ENCODE measurements at regions not wholly inside any gene's neighbourhood (a gene's known extent, or its start where the extent isn't known, plus 50 kb on each side); places are given as distances from the start of the nearest gene placed in this dataset.

DNA sequence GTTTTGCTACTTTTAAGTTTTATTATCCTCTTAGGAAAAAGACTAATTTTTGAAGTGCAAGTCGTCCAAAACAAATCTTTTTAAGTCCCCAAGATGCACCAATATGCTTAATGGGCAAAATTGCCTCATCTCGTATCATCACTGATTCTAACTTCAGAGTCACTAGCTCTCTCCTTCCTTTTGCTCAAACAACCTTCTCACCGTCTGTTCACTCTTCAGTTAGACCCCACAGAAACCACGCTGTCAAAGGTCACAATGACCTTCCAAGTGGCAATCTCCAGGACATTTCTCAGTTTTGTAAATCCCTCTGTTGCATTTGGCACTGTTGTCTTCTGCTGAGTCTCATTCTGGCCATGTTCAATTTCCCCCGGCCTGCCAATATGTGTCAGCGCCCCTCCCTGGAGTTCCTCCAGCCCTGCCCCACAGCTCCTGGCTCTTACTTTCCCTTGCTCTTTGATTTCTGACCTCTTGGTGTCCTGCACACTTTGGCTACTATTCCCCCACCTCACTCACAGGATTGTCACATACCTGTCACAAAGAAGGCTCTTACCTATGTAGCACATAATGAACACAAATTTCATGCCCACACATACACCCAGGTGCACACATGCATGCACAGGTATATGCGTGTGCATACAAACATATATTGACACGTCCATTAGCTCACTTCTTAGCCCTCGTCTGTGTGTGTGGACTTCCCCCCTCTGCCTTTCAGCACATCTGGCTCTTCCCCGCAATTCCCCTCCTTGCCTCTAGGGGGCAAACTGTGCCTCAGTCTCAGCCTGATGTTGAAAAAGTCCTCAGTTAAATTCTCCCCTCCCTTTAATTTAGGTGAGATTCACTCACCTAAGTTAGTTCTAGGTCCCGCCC lies 354.0 kb upstream of the DUSP10 start:
- H2AFZ ChIP-seq, result no peak overlapping the region
- no peaks in the 10 kb centered on the region for H3K27me3 ChIP-seq (ENCODE audit: insufficient read depth, low read depth)
- TF ChIP-seq, protein P1, sequence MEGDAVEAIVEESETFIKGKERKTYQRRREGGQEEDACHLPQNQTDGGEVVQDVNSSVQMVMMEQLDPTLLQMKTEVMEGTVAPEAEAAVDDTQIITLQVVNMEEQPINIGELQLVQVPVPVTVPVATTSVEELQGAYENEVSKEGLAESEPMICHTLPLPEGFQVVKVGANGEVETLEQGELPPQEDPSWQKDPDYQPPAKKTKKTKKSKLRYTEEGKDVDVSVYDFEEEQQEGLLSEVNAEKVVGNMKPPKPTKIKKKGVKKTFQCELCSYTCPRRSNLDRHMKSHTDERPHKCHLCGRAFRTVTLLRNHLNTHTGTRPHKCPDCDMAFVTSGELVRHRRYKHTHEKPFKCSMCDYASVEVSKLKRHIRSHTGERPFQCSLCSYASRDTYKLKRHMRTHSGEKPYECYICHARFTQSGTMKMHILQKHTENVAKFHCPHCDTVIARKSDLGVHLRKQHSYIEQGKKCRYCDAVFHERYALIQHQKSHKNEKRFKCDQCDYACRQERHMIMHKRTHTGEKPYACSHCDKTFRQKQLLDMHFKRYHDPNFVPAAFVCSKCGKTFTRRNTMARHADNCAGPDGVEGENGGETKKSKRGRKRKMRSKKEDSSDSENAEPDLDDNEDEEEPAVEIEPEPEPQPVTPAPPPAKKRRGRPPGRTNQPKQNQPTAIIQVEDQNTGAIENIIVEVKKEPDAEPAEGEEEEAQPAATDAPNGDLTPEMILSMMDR (conservative IDR thresholded peaks at IDR 0.05), result peak; percentile 84
- no peak for TF ChIP-seq EZH2 (IDR thresholded peaks at IDR 0.05; ENCODE audit: low read depth)
- no peaks in the 10 kb centered on the region for H4K20me1 ChIP-seq (ENCODE audit: insufficient read depth)
- no peak overlapping the region for H3K4me3 ChIP-seq
- H3K79me2 ChIP-seq (ENCODE audit: low read depth), result no peaks in the 10 kb centered on the region
- 0 out of 2 replicates have a peak, but pooled peaks cover 5% of the 10 kb centered on the region for H3K9me3 ChIP-seq (ENCODE audit: insufficient read depth, low read depth)
- peaks cover 12% of the 10 kb centered on the region for H3K4me1 ChIP-seq (replicated peaks; ENCODE audit: insufficient read depth)
- no peak overlapping the region for H3K27ac ChIP-seq
- no peak overlapping the region for H3K4me2 ChIP-seq
- no TSS peak for BruUV-seq (replicated peaks)
- intact Hi-C loops (cut with micrococcal nuclease; ENCODE audit: unreplicated experiment), result loop anchor here (1.0 to 5.0 kb wide), 2 partner anchors 139 to 618 kb away; no protein-coding TSS in a partner anchor
- CTCF ChIA-PET, result no interaction called here
- peak in 1 of 2 experiments; percentile 11 for DNase-seq
- POLR2A ChIA-PET (ENCODE audit: unreplicated experiment), result no interaction called here
- H3K9me2 ChIP-seq (ENCODE audit: insufficient read depth), result no peaks in the 10 kb centered on the region
- no peaks in the 10 kb centered on the region; the same call in 1 of the 2 replicates for H3F3A ChIP-seq (ENCODE audit: insufficient read depth, low read depth)
- no peaks in the 10 kb centered on the region for H3K36me3 ChIP-seq (ENCODE audit: low read depth)

GRCh38 chr1:222093518-222093917 lies 351.6 kb upstream of the DUSP10 start:
- no peaks in the 10 kb centered on the region for H3K27me3 ChIP-seq (ENCODE audit: insufficient read depth, low read depth)
- no peaks in the 10 kb centered on the region for H3K36me3 ChIP-seq (ENCODE audit: low read depth)
- H3K4me2 ChIP-seq, result no peak overlapping the region
- intact Hi-C loops (cut with micrococcal nuclease; ENCODE audit: unreplicated experiment), result no loop called here
- BruUV-seq (replicated peaks), result no TSS peak
- no peaks in the 10 kb centered on the region for H3K9me2 ChIP-seq (ENCODE audit: insufficient read depth)
- POLR2A ChIA-PET (ENCODE audit: unreplicated experiment), result no interaction called here
- H3K79me2 ChIP-seq (ENCODE audit: low read depth), result no peaks in the 10 kb centered on the region
- peaks cover 12% of the 10 kb centered on the region for H3K4me1 ChIP-seq (replicated peaks; ENCODE audit: insufficient read depth)
- DNase-seq, result no peak
- no peak overlapping the region for H3K4me3 ChIP-seq
- H4K20me1 ChIP-seq (ENCODE audit: insufficient read depth), result no peaks in the 10 kb centered on the region
- CTCF ChIA-PET, result interaction anchor here (0.6 kb wide), 1 partner anchor 381 kb away, joined by 4 read pairs; no protein-coding TSS in a partner anchor
- TF ChIP-seq, protein P1 (conservative IDR thresholded peaks at IDR 0.05), result no peak
- TF ChIP-seq EZH2 (IDR thresholded peaks at IDR 0.05; ENCODE audit: low read depth), result no peak
- no peak overlapping the region for H3K27ac ChIP-seq
- 0 out of 2 replicates have a peak, but pooled peaks cover 5% of the 10 kb centered on the region for H3K9me3 ChIP-seq (ENCODE audit: insufficient read depth, low read depth)
- no peak overlapping the region for H2AFZ ChIP-seq
- no peaks in the 10 kb centered on the region; the same call in 1 of the 2 replicates for H3F3A ChIP-seq (ENCODE audit: insufficient read depth, low read depth)

GRCh38 chr1:222090103-222090502 lies 348.2 kb upstream of the DUSP10 start:
- Histone ChIP-seq H3K4me2 (no peak overlapping the region), H2AFZ (no peak overlapping the region), H3K27me3 (ENCODE audit: insufficient read depth, low read depth) (no peaks in the 10 kb centered on the region), H3K9me3 (ENCODE audit: insufficient read depth, low read depth) (no peaks in the 10 kb centered on the region), H4K20me1 (ENCODE audit: insufficient read depth) (no peaks in the 10 kb centered on the region), H3K4me1 (replicated peaks; ENCODE audit: insufficient read depth) (no peaks in the 10 kb centered on the region), H3K79me2 (ENCODE audit: low read depth) (no peaks in the 10 kb centered on the region), H3K36me3 (ENCODE audit: low read depth) (no peaks in the 10 kb centered on the region), H3K27ac (no peak overlapping the region), H3K4me3 (no peak overlapping the region), H3F3A (ENCODE audit: insufficient read depth, low read depth) (no peaks in the 10 kb centered on the region), H3K9me2 (ENCODE audit: insufficient read depth) (no peaks in the 10 kb centered on the region)
- ChIA-PET CTCF (no interaction called here), POLR2A (ENCODE audit: unreplicated experiment) (no interaction called here)
- no TSS peak for BruUV-seq (replicated peaks)
- TF ChIP-seq EZH2 (IDR thresholded peaks at IDR 0.05; ENCODE audit: low read depth), result no peak
- TF ChIP-seq, protein P1 (conservative IDR thresholded peaks at IDR 0.05), result no peak
- DNase-seq, result no peak
- intact Hi-C loops (cut with micrococcal nuclease; ENCODE audit: unreplicated experiment), result no loop called here

All from PC-9 (cell line).